ENCODE measurements at regions not wholly inside any gene's neighbourhood (a gene's known extent, or its start where the extent isn't known, plus 50 kb on each side); places are given as distances from the start of the nearest gene placed in this dataset.

DNA sequence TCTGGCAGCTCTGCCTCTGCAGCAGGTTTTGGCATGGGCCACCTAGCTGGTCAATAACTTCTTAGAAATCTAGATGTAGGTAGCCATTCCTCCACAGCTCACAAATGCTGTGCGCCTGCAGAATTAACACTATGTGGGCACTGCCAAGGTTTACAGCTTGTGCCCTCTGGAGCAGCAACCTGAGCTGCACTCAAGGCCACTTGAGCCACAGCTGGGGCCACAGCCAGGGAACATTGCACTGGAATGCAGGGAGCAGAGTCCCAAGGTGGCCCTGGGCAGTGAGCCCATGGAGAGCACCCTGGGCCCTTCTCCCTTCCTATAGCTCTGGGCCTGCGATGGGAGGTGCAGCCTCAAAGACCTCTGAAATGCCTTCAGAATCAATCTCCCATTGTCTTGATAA, 365.3 kb downstream of the SATB2 start:
- TF ChIP-seq CTCF (IDR thresholded peaks at IDR 0.05; ENCODE audit: insufficient read depth, low read depth, low read length), result no peak
- CTCF ChIA-PET, result interaction anchor here (0.6 to 2.1 kb wide), 2 partner anchors 9 to 19 kb away, joined by 3 to 8 read pairs; no protein-coding TSS in a partner anchor
- no peak overlapping the region for H3K4me3 ChIP-seq (ENCODE audit: low read depth, low read length)
- no peaks in the 10 kb centered on the region for H3K27me3 ChIP-seq (ENCODE audit: control insufficient read depth, insufficient read depth, low read length)
- H3K36me3 ChIP-seq (ENCODE audit: control insufficient read depth, insufficient read depth, low read length), result no peaks in the 10 kb centered on the region
- POLR2A ChIA-PET, result no interaction called here
- DNase-seq (ENCODE audit: low read depth), result no peak

- no peak overlapping the region for H3K4me3 ChIP-seq (ENCODE audit: low read depth, low read length)
- ChIA-PET POLR2A (no interaction called here), CTCF (no interaction called here)
- TF ChIP-seq CTCF (IDR thresholded peaks at IDR 0.05; ENCODE audit: insufficient read depth, low read depth, low read length), result no peak
- H3K27me3 ChIP-seq (ENCODE audit: control insufficient read depth, insufficient read depth, low read length), result no peaks in the 10 kb centered on the region
- no peak for DNase-seq (ENCODE audit: low read depth)
- H3K36me3 ChIP-seq (ENCODE audit: control insufficient read depth, insufficient read depth, low read length), result no peaks in the 10 kb centered on the region
Observed at GRCh38 chr2:199085261-199085660, 372.5 kb downstream of the SATB2 start.

DNA sequence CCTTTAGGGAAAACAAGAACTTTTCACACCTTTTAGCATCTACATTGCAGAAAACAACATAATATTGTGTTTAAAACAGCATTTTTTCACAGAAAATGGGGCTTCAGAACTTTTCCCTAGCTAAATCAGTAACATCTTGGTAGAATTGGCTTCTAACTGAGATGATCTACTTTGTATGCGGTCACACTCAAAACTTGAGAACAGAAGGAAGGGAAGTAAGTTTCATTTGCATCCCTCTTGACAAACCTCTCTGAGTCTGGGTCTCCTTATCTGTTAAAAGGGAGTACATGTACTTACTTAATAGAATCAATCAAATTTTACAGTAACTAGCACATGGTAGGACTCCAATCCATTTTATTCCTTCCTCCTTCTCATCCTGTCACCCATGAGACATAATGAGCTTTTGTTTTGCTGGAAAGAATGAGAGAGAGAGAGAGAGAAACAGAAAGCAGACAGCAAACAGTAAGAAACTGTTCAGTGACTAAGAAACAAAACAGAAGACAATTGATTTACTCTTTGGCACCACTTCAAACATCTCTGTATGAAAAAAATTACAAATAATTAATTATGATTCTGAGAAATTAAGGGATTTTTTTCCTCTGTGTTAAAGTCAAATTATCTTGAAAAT, 387.3 kb downstream of the SATB2 start:
- ChIA-PET POLR2A (no interaction called here), CTCF (no interaction called here)
- no peak for TF ChIP-seq CTCF (IDR thresholded peaks at IDR 0.05; ENCODE audit: insufficient read depth, low read depth, low read length)
- Histone ChIP-seq H3K27me3 (ENCODE audit: control insufficient read depth, insufficient read depth, low read length) (no peaks in the 10 kb centered on the region), H3K4me3 (ENCODE audit: low read depth, low read length) (no peak overlapping the region), H3K36me3 (ENCODE audit: control insufficient read depth, insufficient read depth, low read length) (no peaks in the 10 kb centered on the region)
- DNase-seq (ENCODE audit: low read depth), result no peak

- ChIA-PET POLR2A (no interaction called here), CTCF (no interaction called here)
- no peak for DNase-seq (ENCODE audit: low read depth)
- H3K27me3 ChIP-seq (ENCODE audit: control insufficient read depth, insufficient read depth, low read length), result no peaks in the 10 kb centered on the region
- H3K36me3 ChIP-seq (ENCODE audit: control insufficient read depth, insufficient read depth, low read length), result no peaks in the 10 kb centered on the region
- H3K4me3 ChIP-seq (ENCODE audit: low read depth, low read length), result no peak overlapping the region
- no peak for TF ChIP-seq CTCF (IDR thresholded peaks at IDR 0.05; ENCODE audit: insufficient read depth, low read depth, low read length)
Observed at GRCh38 chr2:199064201-199064600, 393.5 kb downstream of the SATB2 start.

GRCh38 chr2:199057936-199058335, 399.8 kb downstream of the SATB2 start:
- Histone ChIP-seq H3K27me3 (ENCODE audit: control insufficient read depth, insufficient read depth, low read length) (no peaks in the 10 kb centered on the region), H3K36me3 (ENCODE audit: control insufficient read depth, insufficient read depth, low read length) (no peaks in the 10 kb centered on the region), H3K4me3 (ENCODE audit: low read depth, low read length) (no peak overlapping the region)
- no peak for TF ChIP-seq CTCF (IDR thresholded peaks at IDR 0.05; ENCODE audit: insufficient read depth, low read depth, low read length)
- no peak for DNase-seq (ENCODE audit: low read depth)
- CTCF ChIA-PET, result no interaction called here
- POLR2A ChIA-PET, result no interaction called here
